H1 (cell line): ENCODE measurements at regions not wholly inside any gene's neighbourhood (a gene's known extent, or its start where the extent isn't known, plus 50 kb on each side); places are given as distances from the start of the nearest gene placed in this dataset.

Source experiments
- CTCF ChIA-PET: fragments of 300-600 bp; sonication (Branson Sonifier 250); formaldehyde crosslinking; loops from one replicate; lab custom pipeline; 2021; ENCODE audit not compliant: partially characterized antibody; lab: Charles Lee
- POLR2A ChIA-PET: fragments of 300-600 bp; sonication (Branson Sonifier 250); formaldehyde crosslinking; loops from one replicate; lab custom pipeline; 2021; ENCODE audit warnings: inconsistent platforms; ENCODE audit not compliant: partially characterized antibody; lab: Charles Lee
- DNase-seq, 2 experiments: peaks; one replicate each; pipeline versions ENCODE4 v3.0.0 to v3.0.0-alpha.2; 2010 to 2022; ENCODE audit warnings: low spot score in 2 of 2, low read depth in 1 of 2, mixed read lengths in 1 of 2
- FAIRE-seq: peaks from 2 replicates; lab custom pipeline; 2011; peaks lifted over from hg19 to GRCh38; lab: Jason Lieb, UNC
- H2AFZ ChIP-seq: 2 replicates; pipeline ENCODE4 v1.8.1; 2012; ENCODE audit warnings: low read length, inconsistent platforms
- H2AK5ac ChIP-seq: 2 replicates; pipeline ENCODE4 v1.6.1; 2013; ENCODE audit warnings: low read depth, low read length
- H2BK120ac ChIP-seq: replicated peaks from 2 replicates; pipeline ENCODE3; 2013; ENCODE audit warnings: low read depth, low read length, inconsistent platforms
- H2BK12ac ChIP-seq: 2 replicates; pipeline ENCODE4 v1.6.1; 2013; ENCODE audit warnings: low read depth, low read length
- H2BK15ac ChIP-seq: 2 replicates; pipeline ENCODE4 v1.6.1; 2013; ENCODE audit warnings: low read length
- H2BK20ac ChIP-seq: 2 replicates; pipeline ENCODE4 v1.6.1; 2013; ENCODE audit warnings: low read length
- H2BK5ac ChIP-seq: 2 replicates; pipeline ENCODE4 v1.6.1; 2013; ENCODE audit warnings: low read depth, low read length
- H3K14ac ChIP-seq: 2 replicates; pipeline ENCODE4 v1.6.1; 2013; ENCODE audit warnings: inconsistent platforms; ENCODE audit not compliant: insufficient read length
- H3K18ac ChIP-seq: 2 replicates; pipeline ENCODE4 v1.6.1; 2013; ENCODE audit warnings: low read length; ENCODE audit errors: extremely low read depth
- H3K23ac ChIP-seq: 2 replicates; pipeline ENCODE4 v1.6.1; 2013; ENCODE audit warnings: inconsistent platforms; ENCODE audit not compliant: insufficient read length
- H3K23me2 ChIP-seq: 2 replicates; pipeline ENCODE4 v1.6.1; 2013; ENCODE audit warnings: low read depth, low read length
- H3K27ac ChIP-seq: 2 replicates; pipeline ENCODE4 v1.6.1; 2011; ENCODE audit warnings: low read depth, low read length, inconsistent platforms
- H3K27me3 ChIP-seq, 4 experiments: replicated peaks in 1 of 4; 1 replicate in 1 of 4; 2 replicates in 3 of 4; pipeline versions ENCODE4 v1.6.1 to v1.8.1; 2011 to 2013; ENCODE audit warnings: low read length in 3 of 4, mild to moderate bottlenecking in 3 of 4, inconsistent platforms in 2 of 4, mixed read lengths in 2 of 4, moderate library complexity in 1 of 4; ENCODE audit not compliant: control insufficient read depth in 3 of 4, insufficient read depth in 3 of 4; ENCODE audit errors: extremely low read depth in 1 of 4
- H3K36me3 ChIP-seq, 4 experiments: 2 replicates each; pipeline versions ENCODE4 v1.6.1 to v1.8.1; 2011 to 2013; ENCODE audit warnings: mild to moderate bottlenecking in 4 of 4, low read length in 3 of 4, moderate library complexity in 2 of 4, control low read depth in 1 of 4, inconsistent platforms in 1 of 4; ENCODE audit not compliant: insufficient read depth in 4 of 4, control insufficient read depth in 2 of 4
- H3K4ac ChIP-seq: replicated peaks from 2 replicates; pipeline ENCODE3; 2013; ENCODE audit warnings: low read length, low read depth, mixed read lengths, inconsistent platforms; ENCODE audit not compliant: insufficient read length
- H3K4me1 ChIP-seq, 4 experiments: replicated peaks in 1 of 4; 1 replicate in 1 of 4; 2 replicates in 3 of 4; pipeline versions ENCODE4 v1.6.1 to v1.8.1; 2011 to 2013; ENCODE audit warnings: low read length in 3 of 4, inconsistent platforms in 2 of 4, mixed read lengths in 1 of 4; ENCODE audit not compliant: insufficient read depth in 4 of 4, control insufficient read depth in 3 of 4
- H3K4me2 ChIP-seq, 2 experiments: 2 replicates each; pipeline versions ENCODE4 v1.6.1 to v1.8.1; 2011 to 2013; ENCODE audit warnings: low read depth in 2 of 2, low read length in 2 of 2, control low read depth in 1 of 2, inconsistent platforms in 1 of 2, mild to moderate bottlenecking in 1 of 2; ENCODE audit not compliant: insufficient read depth in 1 of 2
- H3K4me3 ChIP-seq, 4 experiments: fragments of 200-600, 300-600 bp in 1 of 4; sonication (generic), shearing (Covaris generic), sonication (Bioruptor Twin) in 1 of 4; 2 replicates each; pipeline versions ENCODE4 v1.5.1 to v1.8.1; 2011 to 2016; ENCODE audit warnings: low read length in 4 of 4, low read depth in 3 of 4, control low read depth in 2 of 4, inconsistent platforms in 2 of 4, mild to moderate bottlenecking in 2 of 4, mixed read lengths in 1 of 4, moderate library complexity in 1 of 4; ENCODE audit not compliant: insufficient read depth in 2 of 4; ENCODE audit errors: extremely low read depth in 1 of 4
- H3K56ac ChIP-seq: replicated peaks from 2 replicates; pipeline ENCODE3; 2013; ENCODE audit warnings: low read depth, mild to moderate bottlenecking, mixed read lengths, low read length, inconsistent platforms; ENCODE audit not compliant: insufficient read length
- H3K79me1 ChIP-seq: 2 replicates; pipeline ENCODE4 v1.6.1; 2013; ENCODE audit warnings: low read depth, low read length, control low read depth
- H3K79me2 ChIP-seq, 2 experiments: 2 replicates each; pipeline versions ENCODE4 v1.6.1 to v1.8.1; 2012 to 2013; ENCODE audit warnings: low read length in 2 of 2, mild to moderate bottlenecking in 2 of 2, inconsistent platforms in 1 of 2; ENCODE audit not compliant: insufficient read depth in 2 of 2, control insufficient read depth in 1 of 2
- H3K9ac ChIP-seq, 4 experiments: replicated peaks in 1 of 4; 1 replicate in 1 of 4; 2 replicates in 3 of 4; pipeline versions ENCODE4 v1.6.1 to v1.8.1; 2011 to 2013; ENCODE audit warnings: low read depth in 3 of 4, low read length in 3 of 4, control low read depth in 2 of 4, mild to moderate bottlenecking in 2 of 4, moderate library complexity in 2 of 4, inconsistent platforms in 1 of 4; ENCODE audit errors: extremely low read depth in 1 of 4
- H3K9me3 ChIP-seq, 2 experiments: 2 replicates each; pipeline versions ENCODE4 v1.6.1 to v1.8.1; 2012 to 2013; ENCODE audit warnings: mild to moderate bottlenecking in 2 of 2, moderate library complexity in 2 of 2, control low read depth in 1 of 2, inconsistent platforms in 1 of 2, low read depth in 1 of 2, low read length in 1 of 2, mixed read lengths in 1 of 2; ENCODE audit not compliant: insufficient read depth in 2 of 2
- H4K20me1 ChIP-seq, 2 experiments: replicated peaks in 1 of 2; 2 replicates each; pipeline versions ENCODE3 to v1.8.1; 2011 to 2013; ENCODE audit warnings: inconsistent platforms in 2 of 2, low read length in 2 of 2, mild to moderate bottlenecking in 1 of 2; ENCODE audit not compliant: insufficient read depth in 2 of 2, control insufficient read depth in 1 of 2
- H4K5ac ChIP-seq: 2 replicates; pipeline ENCODE4 v1.6.1; 2013; ENCODE audit warnings: low read length, low read depth, mixed read lengths, inconsistent platforms; ENCODE audit not compliant: insufficient read length
- H4K8ac ChIP-seq: 2 replicates; pipeline ENCODE4 v1.8.0; 2013; ENCODE audit warnings: mild to moderate bottlenecking, moderate library complexity, low read length, inconsistent platforms; ENCODE audit not compliant: insufficient read depth; ENCODE audit errors: extremely low read depth
- H4K91ac ChIP-seq: replicated peaks from 2 replicates; pipeline ENCODE3; 2013; ENCODE audit warnings: low read length, mixed read lengths, inconsistent platforms; ENCODE audit not compliant: insufficient read length
- BCL11A ChIP-seq, 2 experiments: IDR thresholded peaks; one replicate each; pipeline ENCODE4 v1.6.1; 2011; ENCODE audit warnings: low read depth in 2 of 2, low read length in 2 of 2, mild to moderate bottlenecking in 2 of 2
- CBX8 ChIP-seq: fragments of 300-800, 300-1000 bp; sonication (generic); IDR thresholded peaks from 2 replicates; pipeline ENCODE4 v1.7.1; 2016; ENCODE audit warnings: low read depth, low read length, borderline replicate concordance
- KDM5A ChIP-seq: fragments of 200-600 bp; IDR thresholded peaks from 2 replicates; pipeline ENCODE4 v1.7.1; 2012; ENCODE audit warnings: mild to moderate bottlenecking, low read length, inconsistent platforms, mixed read lengths
- RNF2 ChIP-seq: fragments of 200-900, 300-1000 bp; sonication (generic); IDR thresholded peaks from 2 replicates; pipeline ENCODE4 v1.7.1; 2016; ENCODE audit warnings: borderline replicate concordance, low read depth, mild to moderate bottlenecking, antibody characterized with exemption, low read length; ENCODE audit not compliant: poor library complexity, severe bottlenecking; ENCODE audit errors: missing control alignments
- SRF ChIP-seq: IDR thresholded peaks from 2 replicates; pipeline ENCODE4 v1.6.1; 2011; ENCODE audit warnings: mild to moderate bottlenecking, low read depth, low read length, moderate library complexity
- USF2 ChIP-seq: IDR thresholded peaks from 2 replicates; pipeline ENCODE4 v1.6.1; 2011; ENCODE audit warnings: low read length, improper control_type of control experiment
- WGBS, 2 experiments: shearing (Covaris generic) in 1 of 2; methylation state at CpG; one replicate each; pipeline versions ENCODE4 v1.1.6 to v1.1.7; 2013 to 2015; ENCODE audit warnings: low lambda C conversion rate in 2 of 2, mixed read lengths in 2 of 2, inconsistent platforms in 1 of 2, low coverage in 1 of 2, missing lambda C conversion rate in 1 of 2; ENCODE audit not compliant: insufficient replicate concordance in 2 of 2, insufficient coverage in 1 of 2, insufficient read length in 1 of 2; ENCODE audit errors: extremely low coverage in 1 of 2, missing lambda C conversion rate in 1 of 2; 5-methylcytosine and 5-hydroxymethylcytosine counted together

GRCh38 chr2:191499050-191499449, 178.9 kb upstream of the NABP1 start:
- H2BK20ac ChIP-seq: no peak overlapping the region
- no peak overlapping the region for H3K18ac ChIP-seq
- POLR2A ChIA-PET: no interaction called here
- H4K20me1 ChIP-seq: no peaks in the 10 kb centered on the region
- H2AK5ac ChIP-seq: no peak overlapping the region
- no peak overlapping the region for H3K4me3 ChIP-seq
- H3K23me2 ChIP-seq: no peaks in the 10 kb centered on the region
- H2BK15ac ChIP-seq: no peak overlapping the region
- H2BK5ac ChIP-seq: no peak overlapping the region
- no peak overlapping the region for H4K8ac ChIP-seq
- no peaks in the 10 kb centered on the region for H3K9me3 ChIP-seq
- no peak overlapping the region for H3K4me2 ChIP-seq
- H3K79me2 ChIP-seq: no peaks in the 10 kb centered on the region
- no peak overlapping the region for H2BK120ac ChIP-seq
- H3K23ac ChIP-seq: no peak overlapping the region
- H3K56ac ChIP-seq: no peak overlapping the region
- no peak for FAIRE-seq
- H3K27me3 ChIP-seq: no peaks in the 10 kb centered on the region
- no peak overlapping the region for H4K5ac ChIP-seq
- CTCF ChIA-PET: interaction anchor here (0.8 to 1.8 kb wide), 3 partner anchors 170 to 327 kb away, joined by 3 to 6 read pairs (median 3); no protein-coding TSS in a partner anchor
- H3K9ac ChIP-seq: no peak overlapping the region
- DNase-seq: no peak
- H2AFZ ChIP-seq: no peak overlapping the region
- no peak overlapping the region for H3K4ac ChIP-seq
- peaks cover 0 to 5% (median 1%) of the 10 kb centered on the region in 4 experiments; a peak in 4 of 7 replicates for H3K4me1 ChIP-seq
- H2BK12ac ChIP-seq: no peak overlapping the region
- no peak overlapping the region for H3K27ac ChIP-seq
- 91% methylated on average over 5 of the region's 5 CpGs; no CpG with 5 or more reads in 1 of the 2 experiments for WGBS, 2 experiments
- no peak overlapping the region for H4K91ac ChIP-seq
- no peak overlapping the region for H3K14ac ChIP-seq
- no peaks in the 10 kb centered on the region for H3K79me1 ChIP-seq
- no peaks in the 10 kb centered on the region for H3K36me3 ChIP-seq
- no peak for TF ChIP-seq BCL11A (IDR thresholded peaks at IDR 0.05; ENCODE audit: low read depth in 2 of 2, low read length in 2 of 2)
- TF ChIP-seq KDM5A: no peak
- TF ChIP-seq CBX8: no peak
- TF ChIP-seq SRF: no peak
- TF ChIP-seq USF2: no peak
- no peak for TF ChIP-seq RNF2
